HUES6 (cell line): ENCODE measurements at regions not wholly inside any gene's neighbourhood (a gene's known extent, or its start where the extent isn't known, plus 50 kb on each side); places are given as distances from the start of the nearest gene placed in this dataset.

ENCODE experiments used
- H3K27ac ChIP-seq: 2 replicates; pipeline ENCODE4 v1.7.0; 2013; ENCODE audit warnings: low read depth, mild to moderate bottlenecking, low read length, inconsistent platforms
- H3K27me3 ChIP-seq: 2 replicates; pipeline ENCODE4 v1.6.1; 2013; ENCODE audit warnings: low read length; ENCODE audit not compliant: control insufficient read depth, insufficient read depth
- H3K36me3 ChIP-seq: 2 replicates; pipeline ENCODE4 v1.6.1; 2013; ENCODE audit warnings: low read length; ENCODE audit not compliant: control insufficient read depth, insufficient read depth
- H3K4me1 ChIP-seq: 2 replicates; pipeline ENCODE4 v1.6.1; 2013; ENCODE audit warnings: low read length; ENCODE audit not compliant: control insufficient read depth, insufficient read depth
- H3K4me3 ChIP-seq: 2 replicates; pipeline ENCODE4 v1.5.1; 2013; ENCODE audit warnings: low read depth, low read length
- H3K9ac ChIP-seq: one replicate; pipeline ENCODE4 v1.6.1; 2013; ENCODE audit warnings: mild to moderate bottlenecking, low read length
- H3K9me3 ChIP-seq: 2 replicates; pipeline ENCODE4 v1.6.1; 2013; ENCODE audit warnings: low read depth, low read length; ENCODE audit not compliant: control insufficient read depth, insufficient read depth

DNA sequence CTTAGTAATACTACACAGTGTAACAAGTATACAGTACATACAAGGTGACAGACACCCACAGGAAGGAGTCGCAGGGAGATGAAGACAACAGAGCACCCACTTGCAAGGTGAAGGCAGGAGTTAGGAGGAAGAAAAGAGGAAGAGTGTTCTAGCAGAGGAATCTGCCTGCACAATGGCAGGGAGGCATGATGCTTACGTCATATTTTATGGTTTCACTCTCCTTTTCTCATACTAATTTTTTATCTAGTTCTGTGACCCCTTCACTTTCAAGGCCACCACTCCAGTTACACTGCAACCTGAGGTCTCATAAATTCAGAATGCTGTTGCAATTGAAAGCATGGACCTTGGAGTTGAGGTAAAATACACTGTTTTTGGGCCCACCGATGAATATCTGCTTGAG is 331.7 kb downstream of the MEIS1 start:
- no peaks in the 10 kb centered on the region for H3K27me3 ChIP-seq
- no peak overlapping the region for H3K9ac ChIP-seq
- no peaks in the 10 kb centered on the region for H3K9me3 ChIP-seq
- H3K36me3 ChIP-seq, result no peaks in the 10 kb centered on the region
- H3K4me3 ChIP-seq, result no peak overlapping the region
- no peaks in the 10 kb centered on the region for H3K4me1 ChIP-seq
- H3K27ac ChIP-seq, result no peak overlapping the region

DNA sequence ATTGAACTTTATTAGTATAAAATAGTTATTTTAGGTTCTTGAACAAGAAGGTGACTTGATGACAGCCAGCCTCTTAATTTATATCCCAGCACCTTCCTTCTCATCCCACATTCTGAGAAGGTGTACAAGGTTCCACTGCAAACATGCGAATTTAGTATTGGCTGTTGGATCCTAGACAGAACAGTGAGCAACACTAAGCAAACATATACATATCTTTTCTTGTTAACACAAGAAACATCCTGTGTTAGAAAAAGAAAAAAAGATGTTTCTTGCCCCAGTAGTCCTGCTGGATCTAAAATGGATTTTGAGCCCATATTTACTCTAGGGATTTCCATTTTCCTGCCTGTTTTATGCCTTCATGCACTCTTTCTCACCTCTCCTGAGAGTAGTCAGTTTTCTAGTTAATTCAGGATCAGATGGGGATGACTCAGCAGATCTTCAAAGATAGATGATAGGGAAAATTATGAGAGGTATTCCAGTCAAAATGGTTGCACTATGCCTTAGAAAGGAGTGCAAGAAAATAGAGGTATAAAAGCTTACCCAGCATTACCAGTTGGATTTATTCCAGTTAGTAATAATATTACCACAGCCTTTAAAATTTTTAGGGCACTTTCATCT is 336.5 kb downstream of the MEIS1 start:
- H3K27me3 ChIP-seq, result no peaks in the 10 kb centered on the region
- no peak overlapping the region for H3K27ac ChIP-seq
- H3K9ac ChIP-seq, result no peak overlapping the region
- H3K36me3 ChIP-seq, result no peaks in the 10 kb centered on the region
- no peaks in the 10 kb centered on the region for H3K4me1 ChIP-seq
- H3K9me3 ChIP-seq, result no peaks in the 10 kb centered on the region
- no peak overlapping the region for H3K4me3 ChIP-seq

GRCh38 chr2:66772618-66773017 is 337.7 kb downstream of the MEIS1 start:
- Histone ChIP-seq H3K4me3 (no peak overlapping the region), H3K4me1 (no peaks in the 10 kb centered on the region), H3K9ac (no peak overlapping the region), H3K36me3 (no peaks in the 10 kb centered on the region), H3K27ac (no peak overlapping the region), H3K27me3 (no peaks in the 10 kb centered on the region), H3K9me3 (no peaks in the 10 kb centered on the region)

DNA sequence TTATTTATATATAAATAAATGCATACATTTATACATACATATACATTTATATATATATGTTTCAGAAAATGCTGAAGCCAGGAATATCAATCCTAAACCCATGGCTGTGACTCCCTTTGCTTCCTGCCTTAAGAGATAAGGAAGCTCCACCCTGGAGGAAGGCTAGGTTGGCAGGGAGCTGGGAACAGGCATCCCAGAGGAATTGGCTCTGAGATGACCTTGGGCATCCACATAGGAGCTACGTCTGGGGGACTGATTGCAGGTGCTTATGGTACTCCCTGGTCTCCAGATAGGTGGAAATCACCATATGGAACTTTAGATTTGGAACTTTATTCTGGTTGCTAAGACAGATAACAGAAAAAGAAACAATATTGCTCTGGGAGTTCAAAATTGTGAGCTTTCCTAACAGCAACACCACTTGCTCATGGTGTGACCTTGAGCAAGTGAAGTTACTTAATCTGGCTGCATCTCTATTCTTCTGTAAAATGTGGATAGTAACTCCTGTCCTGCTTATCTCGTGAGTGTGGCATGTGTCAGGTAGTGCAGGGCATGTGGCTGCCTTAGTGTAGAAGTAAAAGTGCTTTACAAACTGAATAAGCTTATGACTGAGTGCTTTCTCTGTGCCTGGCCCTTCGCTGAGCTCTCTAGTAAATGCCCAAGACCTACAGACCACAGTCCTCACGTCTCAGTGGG is 341.0 kb downstream of the MEIS1 start:
- H3K27ac ChIP-seq, result no peak overlapping the region
- H3K9ac ChIP-seq, result no peak overlapping the region
- H3K36me3 ChIP-seq, result no peaks in the 10 kb centered on the region
- H3K4me3 ChIP-seq, result no peak overlapping the region
- no peaks in the 10 kb centered on the region for H3K4me1 ChIP-seq
- no peaks in the 10 kb centered on the region for H3K27me3 ChIP-seq
- no peaks in the 10 kb centered on the region for H3K9me3 ChIP-seq

- H3K27ac ChIP-seq, result no peak overlapping the region
- no peak overlapping the region for H3K9ac ChIP-seq
- no peaks in the 10 kb centered on the region for H3K9me3 ChIP-seq
Measured at GRCh38 chr2:66781804-66782203, 346.9 kb downstream of the MEIS1 start.

DNA sequence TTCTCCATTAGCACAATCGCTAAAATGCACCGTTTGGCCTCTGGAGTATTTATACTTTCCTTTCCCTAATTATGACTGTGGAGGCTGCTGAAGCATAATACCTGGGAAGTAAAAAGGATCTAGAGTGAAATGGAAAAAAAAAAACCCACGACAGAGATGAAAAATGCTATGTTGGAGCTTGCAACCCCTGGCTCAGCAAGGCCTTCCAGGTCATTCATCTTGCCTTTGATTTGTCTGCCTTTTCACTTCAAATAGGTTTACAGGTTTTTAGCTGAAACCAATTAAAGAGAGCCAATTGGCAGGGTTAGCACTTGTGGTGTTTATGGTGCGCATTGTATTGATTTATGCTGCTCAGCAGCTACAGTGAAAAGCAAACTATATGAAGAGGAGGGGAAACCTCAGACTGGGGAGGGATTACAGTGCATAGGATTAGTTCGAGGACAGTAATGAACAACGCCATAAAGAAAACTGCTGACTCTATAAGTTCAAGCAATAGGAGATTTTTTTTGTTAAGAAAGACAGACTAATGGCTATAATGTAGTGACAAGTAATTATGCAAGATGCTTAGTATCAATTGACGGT is 347.9 kb downstream of the MEIS1 start:
- H3K27me3 ChIP-seq, result no peaks in the 10 kb centered on the region
- H3K4me3 ChIP-seq, result no peak overlapping the region
- no peaks in the 10 kb centered on the region for H3K4me1 ChIP-seq
- no peak overlapping the region for H3K27ac ChIP-seq
- no peaks in the 10 kb centered on the region for H3K9me3 ChIP-seq
- no peaks in the 10 kb centered on the region for H3K36me3 ChIP-seq
- H3K9ac ChIP-seq, result no peak overlapping the region

More at GRCh38 chr2:66781804-66782203, 346.9 kb downstream of the MEIS1 start:
- Histone ChIP-seq H3K4me1 (no peaks in the 10 kb centered on the region), H3K36me3 (no peaks in the 10 kb centered on the region), H3K27me3 (no peaks in the 10 kb centered on the region), H3K4me3 (no peak overlapping the region)

GRCh38 chr2:66789741-66790140 is 354.8 kb downstream of the MEIS1 start:
- no peaks in the 10 kb centered on the region for H3K27me3 ChIP-seq
- no peak overlapping the region for H3K9ac ChIP-seq
- no peaks in the 10 kb centered on the region for H3K36me3 ChIP-seq
- no peak overlapping the region for H3K27ac ChIP-seq
- H3K4me1 ChIP-seq, result no peaks in the 10 kb centered on the region
- no peak overlapping the region for H3K4me3 ChIP-seq
- no peaks in the 10 kb centered on the region for H3K9me3 ChIP-seq

GRCh38 chr2:66790651-66791181 is 355.8 kb downstream of the MEIS1 start:
- H3K4me1 ChIP-seq, result no peaks in the 10 kb centered on the region
- no peaks in the 10 kb centered on the region for H3K27me3 ChIP-seq
- H3K36me3 ChIP-seq, result no peaks in the 10 kb centered on the region
- H3K4me3 ChIP-seq, result no peak overlapping the region
- H3K9me3 ChIP-seq, result no peaks in the 10 kb centered on the region
- no peak overlapping the region for H3K9ac ChIP-seq
- no peak overlapping the region for H3K27ac ChIP-seq

GRCh38 chr2:66794070-66794469 is 359.1 kb downstream of the MEIS1 start:
- no peak overlapping the region for H3K9ac ChIP-seq
- H3K9me3 ChIP-seq, result no peaks in the 10 kb centered on the region
- no peaks in the 10 kb centered on the region for H3K4me1 ChIP-seq
- H3K27me3 ChIP-seq, result no peaks in the 10 kb centered on the region
- H3K4me3 ChIP-seq, result no peak overlapping the region
- H3K27ac ChIP-seq, result no peak overlapping the region
- no peaks in the 10 kb centered on the region for H3K36me3 ChIP-seq

DNA sequence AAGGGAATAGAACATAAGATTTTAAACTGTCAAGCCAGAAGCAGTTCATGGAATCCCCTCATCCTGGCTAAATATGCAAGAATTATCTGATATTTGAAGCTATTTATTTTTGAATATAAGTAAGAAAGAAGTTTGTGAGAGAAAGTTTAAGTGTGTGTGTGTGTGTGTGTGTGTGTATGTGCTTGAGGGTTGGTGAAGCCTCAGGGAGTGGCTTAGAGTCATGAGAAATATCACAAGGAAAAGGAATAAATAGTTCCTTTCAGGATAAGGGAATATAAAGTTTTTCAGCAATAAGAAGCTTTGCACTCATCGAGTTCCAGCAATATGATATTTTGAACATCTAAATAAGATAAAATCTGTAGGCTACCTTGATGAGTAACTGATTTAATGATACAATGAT is 359.6 kb downstream of the MEIS1 start:
- H3K9me3 ChIP-seq, result no peaks in the 10 kb centered on the region
- H3K36me3 ChIP-seq, result no peaks in the 10 kb centered on the region
- H3K9ac ChIP-seq, result no peak overlapping the region
- no peaks in the 10 kb centered on the region for H3K4me1 ChIP-seq
- H3K27ac ChIP-seq, result no peak overlapping the region
- no peaks in the 10 kb centered on the region for H3K27me3 ChIP-seq
- H3K4me3 ChIP-seq, result no peak overlapping the region

GRCh38 chr2:66802877-66803276 is 368.0 kb downstream of the MEIS1 start:
- H3K27ac ChIP-seq, result no peak overlapping the region
- H3K36me3 ChIP-seq, result no peaks in the 10 kb centered on the region
- H3K4me1 ChIP-seq, result peaks cover 13% of the 10 kb centered on the region
- no peak overlapping the region for H3K9ac ChIP-seq
- no peaks in the 10 kb centered on the region for H3K27me3 ChIP-seq
- no peak overlapping the region for H3K4me3 ChIP-seq
- H3K9me3 ChIP-seq, result no peaks in the 10 kb centered on the region
